ENCODE measurements at regions not wholly inside any gene's neighbourhood (a gene's known extent, or its start where the extent isn't known, plus 50 kb on each side); places are given as distances from the start of the nearest gene placed in this dataset.

- DNase-seq = no peak
- TF ChIP-seq CTCF (IDR thresholded peaks at IDR 0.05) = no peak
- Histone ChIP-seq H3K9me3 (no peaks in the 10 kb centered on the region), H3K36me3 (no peaks in the 10 kb centered on the region), H3K27me3 (no peaks in the 10 kb centered on the region), H3K27ac (no peak overlapping the region), H3K4me3 (no peak overlapping the region), H3K4me1 (no peaks in the 10 kb centered on the region)
- WGBS, 2 donors = 32 to 51% methylated on average over 2 of the region's 2 CpGs
- ATAC-seq = no peak
- intact Hi-C loops (cut with DNase I) = no loop called here
These were observed 633.4 kb downstream of the CENPC start for GRCh38 chr4:66911880-66912279.

GRCh38 chr4:66906314-66906713 is 639.0 kb downstream of the CENPC start:
- no peak overlapping the region for H3K4me3 ChIP-seq
- no peak overlapping the region for H3K27ac ChIP-seq
- H3K27me3 ChIP-seq = no peaks in the 10 kb centered on the region
- 14 to 22% methylated on average over 2 of the region's 2 CpGs for WGBS, 2 donors
- ATAC-seq (no peak), DNase-seq (no peak)
- no peaks in the 10 kb centered on the region for H3K9me3 ChIP-seq
- no peaks in the 10 kb centered on the region for H3K4me1 ChIP-seq
- intact Hi-C loops (cut with DNase I) = no loop called here
- no peak for TF ChIP-seq CTCF (IDR thresholded peaks at IDR 0.05)
- no peaks in the 10 kb centered on the region for H3K36me3 ChIP-seq

- TF ChIP-seq CTCF (IDR thresholded peaks at IDR 0.05) = no peak
- intact Hi-C loops (cut with DNase I) = no loop called here
- Histone ChIP-seq H3K4me1 (no peaks in the 10 kb centered on the region), H3K27me3 (no peaks in the 10 kb centered on the region), H3K9me3 (peaks cover 0 to 30% (median 0%) of the 10 kb centered on the region in 11 donors), H3K27ac (no peak overlapping the region), H3K4me3 (no peak overlapping the region), H3K36me3 (no peaks in the 10 kb centered on the region)
- no peak for DNase-seq
- no peak for ATAC-seq
- WGBS, 2 donors = 93 to 94% methylated on average over 26 of the region's 26 CpGs
These were observed 645.8 kb downstream of the CENPC start for GRCh38 chr4:66899422-66900065.

GRCh38 chr4:66893807-66894206 is 651.5 kb downstream of the CENPC start:
- ATAC-seq = no peak
- Histone ChIP-seq H3K9me3 (peaks cover 0 to 12% (median 0%) of the 10 kb centered on the region in 11 donors), H3K27ac (no peak overlapping the region), H3K4me3 (no peak overlapping the region), H3K4me1 (no peaks in the 10 kb centered on the region), H3K27me3 (no peaks in the 10 kb centered on the region), H3K36me3 (no peaks in the 10 kb centered on the region)
- TF ChIP-seq CTCF (IDR thresholded peaks at IDR 0.05) = no peak
- no peak for DNase-seq
- intact Hi-C loops (cut with DNase I) = no loop called here
- WGBS, 2 donors = 75 to 77% methylated on average over 1 of the region's 1 CpG

Data from heart right ventricle (tissue), 16 donors.